B cell (primary cell): ENCODE measurements at regions not wholly inside any gene's neighbourhood (a gene's known extent, or its start where the extent isn't known, plus 50 kb on each side); places are given as distances from the start of the nearest gene placed in this dataset.

Experiments
- EZH2 ChIP-seq: IDR thresholded peaks from 2 replicates; pipeline ENCODE4 v1.6.1; 2012; ENCODE audit warnings: borderline replicate concordance, low read depth, mild to moderate bottlenecking, moderate library complexity, low read length; ENCODE audit not compliant: insufficient read depth, poor library complexity, severe bottlenecking
- TF ChIP-seq, protein P1 (sequence below): fragments of 200-600 bp; IDR thresholded peaks from one replicate; pipeline ENCODE4 v1.8.0; 2022; ENCODE audit warnings: antibody characterized with exemption, mild to moderate bottlenecking

DNA sequence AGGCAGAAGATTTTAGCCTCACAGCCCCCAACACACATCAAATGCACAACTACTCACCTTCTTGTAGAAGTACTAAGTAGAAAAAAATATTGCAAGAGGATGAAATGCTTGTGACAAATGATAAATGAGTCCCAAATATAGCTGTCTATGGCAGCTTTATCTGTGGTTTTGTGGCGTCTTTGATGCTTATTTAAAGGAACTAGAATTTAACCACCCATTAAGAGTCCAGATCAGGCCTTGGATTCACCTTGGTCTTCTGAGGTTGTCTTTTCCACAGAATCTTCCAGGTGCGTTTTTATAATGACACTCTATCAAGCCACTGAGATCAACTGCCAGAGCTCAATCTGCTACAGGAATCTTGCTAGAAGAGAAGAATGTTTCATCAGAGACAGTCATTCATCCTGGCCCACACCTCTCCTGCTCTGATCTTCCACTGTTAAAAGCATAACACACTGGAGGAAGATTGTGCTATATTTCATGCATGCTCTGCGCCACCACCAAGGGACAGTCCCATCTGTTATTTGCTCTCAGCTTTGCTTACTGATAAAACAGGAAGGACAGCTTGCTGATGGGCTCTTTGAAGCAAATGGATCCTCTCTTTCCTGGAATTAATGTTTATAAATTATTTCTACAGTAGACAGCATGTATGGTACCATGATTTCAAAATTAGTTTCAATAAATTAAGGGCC lies 144.1 kb downstream of the SLC7A11 start:
- TF ChIP-seq, protein P1, sequence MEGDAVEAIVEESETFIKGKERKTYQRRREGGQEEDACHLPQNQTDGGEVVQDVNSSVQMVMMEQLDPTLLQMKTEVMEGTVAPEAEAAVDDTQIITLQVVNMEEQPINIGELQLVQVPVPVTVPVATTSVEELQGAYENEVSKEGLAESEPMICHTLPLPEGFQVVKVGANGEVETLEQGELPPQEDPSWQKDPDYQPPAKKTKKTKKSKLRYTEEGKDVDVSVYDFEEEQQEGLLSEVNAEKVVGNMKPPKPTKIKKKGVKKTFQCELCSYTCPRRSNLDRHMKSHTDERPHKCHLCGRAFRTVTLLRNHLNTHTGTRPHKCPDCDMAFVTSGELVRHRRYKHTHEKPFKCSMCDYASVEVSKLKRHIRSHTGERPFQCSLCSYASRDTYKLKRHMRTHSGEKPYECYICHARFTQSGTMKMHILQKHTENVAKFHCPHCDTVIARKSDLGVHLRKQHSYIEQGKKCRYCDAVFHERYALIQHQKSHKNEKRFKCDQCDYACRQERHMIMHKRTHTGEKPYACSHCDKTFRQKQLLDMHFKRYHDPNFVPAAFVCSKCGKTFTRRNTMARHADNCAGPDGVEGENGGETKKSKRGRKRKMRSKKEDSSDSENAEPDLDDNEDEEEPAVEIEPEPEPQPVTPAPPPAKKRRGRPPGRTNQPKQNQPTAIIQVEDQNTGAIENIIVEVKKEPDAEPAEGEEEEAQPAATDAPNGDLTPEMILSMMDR: no peak
- TF ChIP-seq EZH2: no peak
